Suprapubic skin (tissue), 3 donors: ENCODE measurements at regions not wholly inside any gene's neighbourhood (a gene's known extent, or its start where the extent isn't known, plus 50 kb on each side); places are given as distances from the start of the nearest gene placed in this dataset.
"Not testable (repeated sequence)": the region's sequence is repeated elsewhere in the genome, so short reads cannot be mapped to it uniquely, and the experiment has no call there.

Experiments
- CTCF ChIP-seq, 2 donors: fragments of 200-600 bp in 1 of 2; fragments of 450-650 bp in 1 of 2; sonication (generic) in 1 of 2; IDR thresholded peaks; one replicate each; pipeline ENCODE4 v1.5.1; 2016 to 2019; ENCODE audit warnings: antibody characterized with exemption in 2 of 2, mild to moderate bottlenecking in 1 of 2, moderate library complexity in 1 of 2
- EP300 ChIP-seq: sonication (generic); formaldehyde crosslinking; IDR thresholded peaks from one replicate; pipeline ENCODE4 v1.6.1; 2017; ENCODE audit warnings: antibody characterized with exemption

DNA sequence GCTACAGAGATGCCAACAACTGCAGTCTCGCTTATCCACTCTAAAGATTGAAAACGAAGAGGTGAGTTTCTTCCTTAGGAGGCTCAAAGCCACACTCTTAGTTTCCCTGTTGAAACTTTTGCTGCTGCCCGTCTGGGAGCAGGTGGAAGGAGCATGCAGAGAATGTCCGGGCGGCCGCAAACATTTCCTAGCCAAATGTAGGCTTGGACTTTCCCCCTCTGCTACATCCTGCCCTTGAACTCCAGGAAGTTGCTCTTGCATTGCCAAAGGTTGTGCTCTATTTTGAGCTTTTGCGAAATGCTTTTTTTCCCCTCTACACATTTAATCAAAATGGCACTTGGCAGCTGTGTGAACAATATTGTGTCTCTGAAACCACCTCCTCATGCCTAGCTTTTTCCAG lies 95.3 kb upstream of the FAM72C start:
- not testable (repeated sequence) for TF ChIP-seq EP300; CTCF (IDR thresholded peaks at IDR 0.05)
